Stimulated activated CD4-positive, alpha-beta T cell treated with anti-CD3 and anti-CD28 coated beads, TNF-alpha, amount 100 ng/mL, for 24 hours (primary cell): ENCODE measurements at regions not wholly inside any gene's neighbourhood (a gene's known extent, or its start where the extent isn't known, plus 50 kb on each side); places are given as distances from the start of the nearest gene placed in this dataset.
"Not testable (repeated sequence)": the region's sequence is repeated elsewhere in the genome, so short reads cannot be mapped to it uniquely, and the experiment has no call there.

Experiments used
- DNase-seq, 3 experiments: peaks; one replicate each; pipeline ENCODE4 v3.0.0-alpha.2; 2020; ENCODE audit warnings: low read depth in 3 of 3

- no peak for DNase-seq
These were observed 611.9 kb upstream of the CDH11 start for GRCh38 chr16:65733721-65734120.

GRCh38 chr16:65731833-65732232, 610.0 kb upstream of the CDH11 start:
- DNase-seq, result no peak

- DNase-seq, result no peak
These were observed 606.8 kb upstream of the CDH11 start for GRCh38 chr16:65728652-65729051.

- DNase-seq, result no peak
These were observed 606.3 kb upstream of the CDH11 start for GRCh38 chr16:65728167-65728566.

- no peak for DNase-seq
These were observed 605.8 kb upstream of the CDH11 start for GRCh38 chr16:65727534-65728137.

- DNase-seq, result no peak
These were observed 603.4 kb upstream of the CDH11 start for GRCh38 chr16:65725156-65725845.

- no peak for DNase-seq
These were observed 600.6 kb upstream of the CDH11 start for GRCh38 chr16:65722429-65722828.

GRCh38 chr16:65717846-65718245, 596.0 kb upstream of the CDH11 start:
- DNase-seq, result no peak

GRCh38 chr16:65716737-65717700, 595.2 kb upstream of the CDH11 start:
- no peak for DNase-seq

- no peak for DNase-seq
These were observed 591.4 kb upstream of the CDH11 start for GRCh38 chr16:65713181-65713808.

- DNase-seq, result no peak
These were observed 588.2 kb upstream of the CDH11 start for GRCh38 chr16:65710107-65710506.

- DNase-seq, result no peak
These were observed 583.0 kb upstream of the CDH11 start for GRCh38 chr16:65704866-65705265.

GRCh38 chr16:65702707-65703402, 581.0 kb upstream of the CDH11 start:
- DNase-seq, result no peak

- DNase-seq, result no peak
These were observed 578.7 kb upstream of the CDH11 start for GRCh38 chr16:65700596-65700995.

GRCh38 chr16:65698791-65699321, 577.0 kb upstream of the CDH11 start:
- no peak for DNase-seq

GRCh38 chr16:65697521-65697920, 575.7 kb upstream of the CDH11 start:
- DNase-seq, result no peak

GRCh38 chr16:65697065-65697464, 575.2 kb upstream of the CDH11 start:
- DNase-seq, result no peak

- DNase-seq, result not testable (repeated sequence)
These were observed 570.0 kb upstream of the CDH11 start for GRCh38 chr16:65691846-65692245.

GRCh38 chr16:65689726-65690125, 567.9 kb upstream of the CDH11 start:
- no peak for DNase-seq

- no peak for DNase-seq
These were observed 566.4 kb upstream of the CDH11 start for GRCh38 chr16:65688301-65688700.

- DNase-seq, result no peak
These were observed 562.4 kb upstream of the CDH11 start for GRCh38 chr16:65684230-65684629.
